LNCAP (cell line): ENCODE measurements at regions not wholly inside any gene's neighbourhood (a gene's known extent, or its start where the extent isn't known, plus 50 kb on each side); places are given as distances from the start of the nearest gene placed in this dataset.

Experiments used
- TF ChIP-seq, protein P1 (sequence below): fragments of 450-650 bp; IDR thresholded peaks from 2 replicates; pipeline ENCODE4 v1.5.1; 2017; ENCODE audit warnings: mild to moderate bottlenecking

GRCh38 chr11:95699631-95700470 is 89.7 kb downstream of the FAM76B start:
- TF ChIP-seq, protein P1, sequence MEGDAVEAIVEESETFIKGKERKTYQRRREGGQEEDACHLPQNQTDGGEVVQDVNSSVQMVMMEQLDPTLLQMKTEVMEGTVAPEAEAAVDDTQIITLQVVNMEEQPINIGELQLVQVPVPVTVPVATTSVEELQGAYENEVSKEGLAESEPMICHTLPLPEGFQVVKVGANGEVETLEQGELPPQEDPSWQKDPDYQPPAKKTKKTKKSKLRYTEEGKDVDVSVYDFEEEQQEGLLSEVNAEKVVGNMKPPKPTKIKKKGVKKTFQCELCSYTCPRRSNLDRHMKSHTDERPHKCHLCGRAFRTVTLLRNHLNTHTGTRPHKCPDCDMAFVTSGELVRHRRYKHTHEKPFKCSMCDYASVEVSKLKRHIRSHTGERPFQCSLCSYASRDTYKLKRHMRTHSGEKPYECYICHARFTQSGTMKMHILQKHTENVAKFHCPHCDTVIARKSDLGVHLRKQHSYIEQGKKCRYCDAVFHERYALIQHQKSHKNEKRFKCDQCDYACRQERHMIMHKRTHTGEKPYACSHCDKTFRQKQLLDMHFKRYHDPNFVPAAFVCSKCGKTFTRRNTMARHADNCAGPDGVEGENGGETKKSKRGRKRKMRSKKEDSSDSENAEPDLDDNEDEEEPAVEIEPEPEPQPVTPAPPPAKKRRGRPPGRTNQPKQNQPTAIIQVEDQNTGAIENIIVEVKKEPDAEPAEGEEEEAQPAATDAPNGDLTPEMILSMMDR = no peak

GRCh38 chr11:95698676-95699557 is 90.7 kb downstream of the FAM76B start:
- TF ChIP-seq, protein P1 = no peak

- TF ChIP-seq, protein P1 = no peak
These were observed 91.8 kb downstream of the FAM76B start for GRCh38 chr11:95697614-95698408.

- TF ChIP-seq, protein P1 = no peak
These were observed 94.4 kb downstream of the FAM76B start for GRCh38 chr11:95695181-95695580.

GRCh38 chr11:95693298-95693697 is 96.3 kb downstream of the FAM76B start:
- TF ChIP-seq, protein P1 = no peak

- TF ChIP-seq, protein P1 = no peak
These were observed 96.9 kb downstream of the FAM76B start for GRCh38 chr11:95692526-95693260.

DNA sequence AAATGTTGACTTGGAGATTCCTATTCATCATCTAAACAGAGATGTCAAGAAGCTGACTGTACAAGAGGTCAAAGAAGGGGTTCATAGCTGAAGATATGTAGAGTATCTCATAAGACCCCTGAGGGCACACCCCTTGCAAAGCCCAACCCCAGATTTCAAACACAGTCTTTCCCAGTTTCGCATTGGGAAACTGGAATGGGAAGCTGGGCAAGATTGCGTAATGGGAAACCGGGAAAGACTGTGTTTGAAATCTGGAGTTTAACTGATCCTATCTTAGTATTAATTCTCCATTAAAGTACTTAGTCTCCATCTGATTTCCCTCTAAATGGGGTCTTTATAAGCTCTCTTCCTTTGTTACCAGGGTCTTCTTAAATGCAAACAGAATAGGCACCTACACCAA is 99.5 kb downstream of the FAM76B start:
- TF ChIP-seq, protein P1 = no peak
